Fibroblast of mammary gland (primary cell): ENCODE measurements at regions not wholly inside any gene's neighbourhood (a gene's known extent, or its start where the extent isn't known, plus 50 kb on each side); places are given as distances from the start of the nearest gene placed in this dataset.

Experiments used
- DNase-seq: peaks from one replicate; pipeline ENCODE4 v3.0.0-alpha.2; 2010; ENCODE audit warnings: low read depth
- H3K4me3 ChIP-seq: 2 replicates; pipeline ENCODE4 v1.5.1; 2011; ENCODE audit warnings: low read depth, mild to moderate bottlenecking, low read length, moderate library complexity; ENCODE audit not compliant: control insufficient read depth
- CTCF ChIP-seq: conservative IDR thresholded peaks from 2 replicates; pipeline ENCODE4 v1.5.1; 2011; ENCODE audit warnings: low read depth, low read length, inconsistent platforms; ENCODE audit not compliant: control insufficient read depth, insufficient read depth

DNA sequence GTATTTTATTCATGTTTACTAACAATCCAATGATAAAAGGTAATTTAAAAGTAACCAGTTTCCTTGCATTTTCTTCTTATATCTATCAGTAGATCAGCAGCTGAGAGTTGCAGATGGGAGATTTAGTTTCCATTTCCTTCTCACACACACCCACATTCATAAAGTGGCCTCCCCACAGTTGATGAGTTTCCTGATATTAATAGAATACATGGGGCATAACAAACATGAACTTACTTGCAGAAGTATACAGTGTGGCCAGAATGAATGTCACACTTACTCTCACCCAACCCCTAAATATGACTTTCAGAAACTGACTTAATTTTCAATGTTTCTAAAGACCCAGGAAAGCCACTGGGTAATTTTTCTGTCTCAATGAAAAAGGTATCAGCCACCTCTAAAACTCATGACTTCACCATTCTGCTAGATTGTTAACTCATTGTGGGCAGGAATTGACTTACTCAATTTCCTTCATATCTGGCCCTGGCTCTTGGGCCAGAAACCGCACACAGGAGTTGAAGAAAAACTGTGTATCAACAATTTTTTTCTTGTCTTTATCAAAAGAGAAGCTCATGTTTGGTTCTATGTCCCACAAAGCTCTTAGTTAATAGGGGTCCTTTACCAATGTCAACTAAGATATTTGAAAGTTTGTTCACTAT lies 63.5 kb upstream of the OSMR start:
- no peak overlapping the region for H3K4me3 ChIP-seq
- TF ChIP-seq CTCF, result no peak

GRCh38 chr5:38783011-38783561 lies 62.7 kb upstream of the OSMR start:
- peak; percentile 96 for DNase-seq
- peak; percentile 18 for TF ChIP-seq CTCF
- H3K4me3 ChIP-seq, result no peak overlapping the region

More for the DNA sequence above, 63.5 kb upstream of the OSMR start:
- DNase-seq, result no peak

DNA sequence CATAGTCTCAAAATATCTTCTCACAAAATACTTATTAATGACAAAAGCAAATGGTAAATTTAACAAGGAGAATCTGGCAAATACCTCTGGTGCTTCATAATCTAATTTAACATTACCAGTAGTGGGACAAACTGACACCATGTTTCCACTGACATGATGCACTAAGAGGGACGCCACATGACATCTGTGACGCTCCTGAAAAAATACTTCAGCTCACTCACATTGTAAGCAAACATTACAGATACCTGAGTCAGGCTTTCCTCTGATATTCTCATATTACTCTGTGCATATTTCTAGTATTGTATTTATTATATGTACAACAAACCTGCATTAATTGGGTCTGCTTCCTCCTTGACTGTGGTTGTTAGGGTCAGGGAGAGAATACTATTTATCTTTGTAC lies 56.7 kb upstream of the OSMR start:
- H3K4me3 ChIP-seq, result no peak overlapping the region
- TF ChIP-seq CTCF, result no peak
- no peak for DNase-seq

GRCh38 chr5:38789777-38790176 lies 56.0 kb upstream of the OSMR start:
- DNase-seq, result no peak
- TF ChIP-seq CTCF, result no peak
- H3K4me3 ChIP-seq, result no peak overlapping the region

GRCh38 chr5:38790268-38790667 lies 55.5 kb upstream of the OSMR start:
- no peak for TF ChIP-seq CTCF
- H3K4me3 ChIP-seq, result no peak overlapping the region
- no peak for DNase-seq

GRCh38 chr5:38790891-38791290 lies 54.9 kb upstream of the OSMR start:
- TF ChIP-seq CTCF, result no peak
- DNase-seq, result no peak
- H3K4me3 ChIP-seq, result no peak overlapping the region
